Left kidney (tissue), 1 donor: ENCODE measurements at regions not wholly inside any gene's neighbourhood (a gene's known extent, or its start where the extent isn't known, plus 50 kb on each side); places are given as distances from the start of the nearest gene placed in this dataset.
"Not testable (repeated sequence)": the region's sequence is repeated elsewhere in the genome, so short reads cannot be mapped to it uniquely, and the experiment has no call there.

ENCODE experiments used
- DNase-seq: peaks from one replicate; pipeline ENCODE4 v3.0.0-alpha.2; 2013

- no peak for DNase-seq
Observed at GRCh38 chr4:19214591-19215186, 1037.0 kb upstream of the SLIT2 start.

DNA sequence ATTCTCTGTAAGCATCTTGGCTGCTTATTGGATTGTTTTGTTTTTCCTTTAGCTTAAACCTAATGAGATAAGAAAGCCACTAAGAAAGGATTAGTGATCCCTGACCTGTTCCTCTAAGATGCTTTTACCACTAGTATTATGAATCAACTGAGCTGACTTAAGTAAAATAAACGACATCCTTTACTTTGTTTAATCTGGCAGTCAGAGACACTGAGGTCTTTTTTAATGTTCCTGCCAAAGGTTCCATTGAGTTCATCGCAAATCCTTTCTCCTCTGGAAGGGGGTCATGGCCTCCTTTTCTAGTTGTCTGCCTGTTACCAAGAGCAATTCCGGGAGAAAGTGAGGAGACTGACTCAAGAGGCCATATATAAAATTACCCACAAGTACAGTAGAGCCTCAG lies 1038.3 kb upstream of the SLIT2 start:
- no peak for DNase-seq

GRCh38 chr4:19205853-19206252 lies 1045.9 kb upstream of the SLIT2 start:
- DNase-seq, result no peak

GRCh38 chr4:19197838-19198237 lies 1053.9 kb upstream of the SLIT2 start:
- not testable (repeated sequence) for DNase-seq

DNA sequence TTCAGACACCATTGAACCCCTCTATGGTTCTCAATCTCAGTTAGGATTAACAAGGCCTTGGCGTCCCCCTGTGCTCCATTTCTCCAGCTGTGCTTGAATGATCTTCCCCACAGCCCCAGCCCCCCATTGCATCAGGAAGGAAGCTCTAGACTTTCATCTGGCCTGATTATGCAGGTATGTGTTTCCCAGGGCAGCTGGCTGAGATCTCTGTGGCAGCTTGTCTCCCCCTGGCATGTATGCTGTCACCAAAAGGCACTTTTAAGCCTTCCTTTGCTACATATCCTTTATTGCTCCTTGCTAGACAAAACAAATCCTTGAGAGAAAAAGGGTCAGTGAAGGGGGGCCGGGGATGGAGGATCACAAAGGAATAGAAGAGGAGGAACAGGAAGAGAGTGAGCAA lies 1056.0 kb upstream of the SLIT2 start:
- DNase-seq, result no peak

GRCh38 chr4:19194672-19195071 lies 1057.0 kb upstream of the SLIT2 start:
- DNase-seq, result no peak

DNA sequence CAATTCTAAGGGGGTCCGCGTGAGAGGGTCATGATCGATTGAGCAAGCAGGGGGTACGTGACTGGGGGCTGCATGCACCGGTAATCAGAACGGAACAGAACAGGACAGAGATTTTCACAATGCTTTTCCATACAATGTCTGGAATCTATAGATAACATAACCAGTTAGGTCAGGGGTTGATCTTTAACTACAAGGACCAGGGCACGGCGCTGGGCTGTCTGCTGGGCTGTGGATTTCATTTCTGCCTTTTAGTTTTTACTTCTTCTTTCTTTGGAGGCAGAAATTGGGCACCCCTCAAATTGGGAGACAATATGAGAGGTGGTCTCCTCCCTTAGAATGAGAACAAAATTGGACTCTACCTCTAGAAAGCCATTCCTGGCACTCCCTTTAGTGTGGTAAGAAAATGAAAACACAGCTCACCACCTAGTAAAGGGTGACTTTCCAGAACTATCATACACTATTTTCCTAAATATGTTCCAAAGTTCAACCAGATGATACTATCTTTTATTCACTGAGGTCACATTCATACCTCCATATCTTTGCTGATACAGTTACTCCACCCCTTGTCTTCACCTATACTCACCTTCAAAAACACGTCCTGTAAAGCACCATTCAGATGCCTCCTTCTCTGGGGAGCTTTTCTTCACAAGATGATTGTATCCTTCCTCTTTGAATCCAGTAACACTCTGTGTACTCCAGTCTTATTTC lies 1058.3 kb upstream of the SLIT2 start:
- no peak for DNase-seq

- no peak for DNase-seq
Observed at GRCh38 chr4:19191979-19192650, 1059.6 kb upstream of the SLIT2 start.

DNA sequence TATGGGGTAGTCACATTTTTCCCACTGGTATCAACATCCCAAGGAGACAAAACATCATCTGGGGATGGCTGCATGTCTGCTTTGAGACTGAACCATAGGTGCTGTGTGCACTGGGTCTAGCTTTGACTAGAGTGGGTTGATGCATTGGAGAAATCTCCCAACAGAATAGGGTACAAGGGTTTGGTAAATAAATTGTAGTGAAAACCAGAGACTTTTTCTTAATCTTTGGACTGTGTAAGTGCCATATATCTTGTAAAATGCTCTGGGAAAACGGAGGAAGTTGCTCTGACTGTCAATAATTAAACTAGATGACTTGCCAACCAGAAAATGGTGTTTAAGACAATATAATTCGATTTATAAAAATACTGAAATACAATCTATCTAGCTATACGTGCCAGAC lies 1064.0 kb upstream of the SLIT2 start:
- no peak for DNase-seq

- peak; percentile 50 for DNase-seq
Observed at GRCh38 chr4:19187096-19187495, 1064.6 kb upstream of the SLIT2 start.

DNA sequence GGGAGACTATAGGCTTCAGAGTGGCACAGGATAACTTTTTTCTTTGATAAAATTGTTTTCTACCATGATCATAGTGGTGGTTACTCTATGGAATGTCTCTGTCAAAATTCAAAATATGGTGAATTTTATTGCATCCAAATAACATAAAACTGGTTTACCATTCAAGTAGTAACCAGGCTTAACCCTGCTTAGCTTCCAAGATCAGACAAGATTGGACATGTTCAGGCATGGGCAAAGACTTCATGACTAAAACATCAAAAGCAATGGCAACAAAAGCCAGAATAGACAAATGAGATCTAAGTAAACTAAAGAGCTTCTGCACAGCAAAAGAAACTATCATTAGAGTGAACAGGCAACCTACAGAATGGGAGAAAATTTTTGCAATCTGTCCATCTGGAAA lies 1070.1 kb upstream of the SLIT2 start:
- DNase-seq, result not testable (repeated sequence)

DNA sequence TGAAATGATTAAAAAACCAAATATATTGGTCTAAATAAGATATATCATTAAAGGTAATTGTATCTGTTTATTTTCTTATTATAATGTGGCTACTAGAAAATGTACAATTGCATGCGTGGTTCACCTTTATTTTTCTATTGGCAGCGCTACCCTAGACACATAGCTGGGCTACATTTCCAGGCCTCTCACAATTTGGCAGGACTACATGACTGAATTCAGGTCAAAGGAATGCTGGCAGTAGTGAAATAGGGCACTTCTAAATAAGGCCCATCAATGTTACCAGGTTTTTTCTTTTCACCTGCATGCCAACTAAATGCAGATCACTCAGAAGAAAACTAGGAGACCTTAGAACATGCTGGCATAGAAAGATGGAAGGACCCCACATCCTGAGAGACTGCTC lies 1072.9 kb upstream of the SLIT2 start:
- DNase-seq, result no peak

- no peak for DNase-seq
Observed at GRCh38 chr4:19177616-19178015, 1074.1 kb upstream of the SLIT2 start.

DNA sequence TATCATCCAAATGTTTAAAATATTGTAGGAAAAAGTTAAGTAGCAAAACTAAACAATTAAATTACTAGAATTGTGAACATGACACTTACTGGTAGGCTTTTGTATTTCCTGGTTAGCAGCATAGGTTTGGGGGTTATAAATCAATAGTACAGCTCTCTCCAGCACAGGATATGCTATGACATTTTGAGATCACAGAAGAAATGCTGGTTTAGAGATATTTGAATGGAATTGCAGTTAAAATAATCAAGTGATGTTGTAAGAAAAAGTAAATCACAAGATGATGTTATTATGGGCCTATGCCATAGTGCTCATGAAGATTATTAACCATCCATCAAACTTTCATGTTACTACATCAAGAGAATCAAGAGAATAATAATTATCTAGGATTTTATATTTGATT lies 1079.9 kb upstream of the SLIT2 start:
- no peak for DNase-seq

- DNase-seq, result no peak
Observed at GRCh38 chr4:19167311-19167710, 1084.4 kb upstream of the SLIT2 start.

DNA sequence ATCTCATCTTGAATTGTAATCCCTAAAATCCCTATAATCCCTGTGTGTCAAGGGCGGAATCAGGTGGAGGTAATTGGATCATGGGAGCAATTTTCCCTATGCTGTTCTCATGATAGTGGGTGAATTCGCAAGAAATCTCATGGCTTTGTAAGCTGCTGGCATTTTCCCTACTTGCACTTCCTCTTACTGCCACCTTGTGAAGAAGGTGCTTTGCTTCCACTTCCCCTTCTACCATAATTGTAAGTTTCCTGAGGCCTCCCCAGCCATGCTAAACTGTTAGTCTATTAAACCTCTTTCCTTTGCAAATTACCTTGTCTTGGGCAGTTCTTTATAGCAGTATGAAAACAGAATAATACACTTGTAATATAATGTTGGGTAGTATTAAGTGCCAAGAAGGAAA lies 1087.4 kb upstream of the SLIT2 start:
- DNase-seq, result no peak

DNA sequence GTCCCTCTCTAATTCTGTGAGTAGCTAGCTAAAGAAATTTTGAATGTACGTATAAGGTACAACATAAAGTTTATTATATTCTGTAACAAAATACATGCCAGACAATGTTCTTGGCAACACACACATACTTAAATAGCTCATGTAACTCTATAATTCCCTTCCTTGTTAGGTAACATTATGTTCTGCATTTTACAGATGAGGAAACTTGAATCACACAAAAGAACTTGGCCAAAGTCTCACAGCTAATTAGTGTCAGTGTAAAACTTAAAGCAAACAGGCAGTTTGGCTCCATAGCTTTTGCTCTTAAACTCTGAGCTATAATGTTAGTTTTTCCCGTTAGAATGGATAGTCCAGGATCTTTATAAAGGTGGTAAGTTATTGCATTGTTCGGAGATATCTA lies 1091.8 kb upstream of the SLIT2 start:
- no peak for DNase-seq

GRCh38 chr4:19158107-19158809 lies 1093.4 kb upstream of the SLIT2 start:
- no peak for DNase-seq

DNA sequence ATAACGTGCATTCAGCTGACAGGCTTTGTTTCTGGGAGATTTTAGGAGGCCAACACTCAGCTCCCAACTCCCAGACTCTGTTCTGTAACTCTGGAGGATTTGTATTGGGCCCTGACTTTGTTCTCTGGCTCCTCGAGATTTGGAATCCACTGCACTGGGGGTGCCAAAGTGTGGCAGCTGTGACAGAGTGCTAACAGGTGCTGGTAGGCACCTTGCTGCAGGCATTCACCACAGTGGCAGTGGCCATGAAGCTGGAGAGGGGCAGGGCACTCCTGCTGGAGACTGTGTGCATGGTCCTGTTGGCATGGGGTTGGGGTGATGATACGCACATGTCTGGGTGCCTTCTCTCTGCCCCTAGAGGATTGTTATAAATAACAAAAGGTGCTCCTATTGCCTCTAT lies 1094.9 kb upstream of the SLIT2 start:
- DNase-seq, result no peak

- no peak for DNase-seq
Observed at GRCh38 chr4:19155568-19155967, 1096.1 kb upstream of the SLIT2 start.

DNA sequence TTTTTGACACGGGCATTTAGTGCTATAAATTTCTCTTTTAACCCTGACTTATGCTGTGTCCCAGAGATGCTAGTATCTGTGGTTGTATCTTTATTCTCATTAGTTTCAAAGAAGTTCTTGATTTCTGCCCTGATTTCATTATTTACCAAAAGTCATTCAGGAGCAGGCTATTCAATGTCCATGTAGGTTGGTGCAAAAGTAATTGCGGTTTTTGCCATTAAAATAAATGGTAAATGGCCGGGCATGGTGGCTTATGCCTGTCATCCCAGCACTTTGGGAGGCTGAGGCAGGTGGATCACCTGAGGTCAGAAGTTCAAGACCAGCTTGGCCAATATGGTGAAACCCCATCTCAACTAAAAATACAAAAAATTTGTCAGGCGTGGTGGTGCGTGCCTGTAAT lies 1097.4 kb upstream of the SLIT2 start:
- DNase-seq, result not testable (repeated sequence)

DNA sequence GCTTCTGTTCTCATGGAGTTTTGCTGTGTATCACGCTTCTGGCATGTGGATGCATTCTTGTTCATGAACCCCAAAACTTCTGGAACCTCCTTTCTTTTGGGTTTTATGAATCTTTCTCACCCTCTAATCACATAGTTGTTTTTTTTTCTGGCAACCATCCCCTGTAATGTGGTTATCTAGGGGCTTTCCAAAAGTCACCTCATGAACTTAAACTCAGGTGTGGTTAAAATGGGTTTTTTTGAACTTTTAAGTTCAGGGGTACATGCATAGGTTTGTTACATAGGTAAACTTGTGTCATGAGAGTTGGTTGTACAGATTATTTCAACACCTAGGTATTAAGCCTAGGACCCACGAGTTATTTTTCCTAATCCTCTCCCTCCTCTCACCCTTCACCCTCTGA lies 1099.4 kb upstream of the SLIT2 start:
- no peak for DNase-seq

GRCh38 chr4:19151684-19152083 lies 1100.0 kb upstream of the SLIT2 start:
- DNase-seq, result no peak
